Mesendoderm (in vitro differentiated cells): ENCODE measurements at regions not wholly inside any gene's neighbourhood (a gene's known extent, or its start where the extent isn't known, plus 50 kb on each side); places are given as distances from the start of the nearest gene placed in this dataset.

Experiments used
- DNase-seq: peaks from one replicate; pipeline ENCODE4 v3.0.0; 2013
- H2AK5ac ChIP-seq: 2 replicates; pipeline ENCODE4 v1.6.1; 2013; ENCODE audit warnings: low read length, inconsistent platforms
- H2BK120ac ChIP-seq: 2 replicates; pipeline ENCODE4 v1.6.1; 2013; ENCODE audit warnings: low read depth, mild to moderate bottlenecking, low read length, moderate library complexity, mixed read lengths
- H2BK15ac ChIP-seq: replicated peaks from 2 replicates; pipeline ENCODE4 v1.6.1; 2013; ENCODE audit warnings: low read depth, mild to moderate bottlenecking, moderate library complexity
- H2BK5ac ChIP-seq: 2 replicates; pipeline ENCODE4 v1.6.1; 2013; ENCODE audit warnings: low read length, inconsistent platforms
- H3K18ac ChIP-seq: 2 replicates; pipeline ENCODE4 v1.6.1; 2013; ENCODE audit warnings: mild to moderate bottlenecking, low read length, mixed read lengths
- H3K23ac ChIP-seq: one replicate; pipeline ENCODE4 v1.6.1; 2013; ENCODE audit warnings: low read length
- H3K27ac ChIP-seq: 2 replicates; pipeline ENCODE4 v1.5.1; 2013; ENCODE audit warnings: low read depth, mild to moderate bottlenecking, inconsistent platforms, low read length, moderate library complexity
- H3K27me3 ChIP-seq: 2 replicates; pipeline ENCODE4 v1.6.1; 2013; ENCODE audit warnings: low read length, control low read depth, mild to moderate bottlenecking, inconsistent platforms; ENCODE audit not compliant: insufficient read depth, poor library complexity
- H3K36me3 ChIP-seq: 2 replicates; pipeline ENCODE4 v1.6.1; 2013; ENCODE audit warnings: low read length, inconsistent platforms; ENCODE audit not compliant: control insufficient read depth, insufficient read depth
- H3K4ac ChIP-seq: one replicate; pipeline ENCODE4 v1.6.1; 2013; ENCODE audit warnings: low read depth, mild to moderate bottlenecking, low read length, moderate library complexity
- H3K4me1 ChIP-seq: 2 replicates; pipeline ENCODE4 v1.6.1; 2013; ENCODE audit warnings: low read depth, low read length, inconsistent platforms; ENCODE audit not compliant: control insufficient read depth
- H3K4me2 ChIP-seq: 2 replicates; pipeline ENCODE4 v1.6.1; 2013; ENCODE audit warnings: low read length
- H3K4me3 ChIP-seq: 2 replicates; pipeline ENCODE4 v1.5.1; 2013; ENCODE audit warnings: mild to moderate bottlenecking, low read length
- H3K56ac ChIP-seq: one replicate; pipeline ENCODE4 v1.6.1; 2013; ENCODE audit warnings: low read length
- H3K79me1 ChIP-seq: 2 replicates; pipeline ENCODE4 v1.6.1; 2013; ENCODE audit warnings: low read length, inconsistent platforms
- H3K79me2 ChIP-seq: 2 replicates; pipeline ENCODE4 v1.6.1; 2013; ENCODE audit warnings: mild to moderate bottlenecking, low read length; ENCODE audit not compliant: control insufficient read depth, insufficient read depth
- H3K9ac ChIP-seq: 2 replicates; pipeline ENCODE4 v1.6.1; 2013; ENCODE audit warnings: low read length, inconsistent platforms
- H4K5ac ChIP-seq: one replicate; pipeline ENCODE4 v1.6.1; 2013; ENCODE audit warnings: low read length
- H4K8ac ChIP-seq: one replicate; pipeline ENCODE4 v1.6.1; 2013; ENCODE audit warnings: low read depth, mild to moderate bottlenecking, control low read depth, low read length, moderate library complexity
- WGBS: extraction: QIAGEN DNeasy Blood & Tissue Kit; methylation state at CpG from one replicate; pipeline ENCODE4 v1.1.7; 2013; ENCODE audit warnings: low lambda C conversion rate, missing lambda C conversion rate; ENCODE audit not compliant: insufficient coverage; ENCODE audit errors: extremely low coverage; 5-methylcytosine and 5-hydroxymethylcytosine counted together

DNA sequence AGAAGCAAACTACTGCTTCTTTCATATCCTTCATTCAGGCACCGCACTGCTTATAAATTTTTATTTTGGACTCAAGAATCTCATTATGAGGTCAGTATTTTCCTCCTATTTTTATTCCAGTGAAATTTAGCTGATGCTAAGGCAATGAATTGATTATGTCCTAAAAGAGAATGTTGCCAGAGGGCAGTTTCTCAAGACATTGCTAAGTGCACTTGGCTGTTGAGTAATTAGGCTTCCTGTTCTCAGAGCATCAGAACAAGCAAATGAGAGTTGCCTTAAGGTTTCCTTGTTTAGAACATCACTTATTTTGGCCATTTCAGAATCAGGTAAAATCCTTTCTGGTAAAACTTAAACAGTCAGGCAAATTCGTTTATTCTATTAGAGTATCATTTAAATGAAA is 548.6 kb upstream of the ZEB2 start:
- Histone ChIP-seq H3K27me3 (no peaks in the 10 kb centered on the region), H3K23ac (no peak overlapping the region), H3K56ac (no peak overlapping the region), H3K4me3 (no peak overlapping the region), H4K5ac (no peak overlapping the region), H2AK5ac (no peak overlapping the region), H4K8ac (no peak overlapping the region), H3K79me2 (no peaks in the 10 kb centered on the region), H3K4ac (no peak overlapping the region), H2BK5ac (no peak overlapping the region), H3K27ac (no peak overlapping the region), H3K4me2 (no peak overlapping the region), H3K9ac (no peak overlapping the region), H3K79me1 (no peaks in the 10 kb centered on the region), H3K4me1 (no peaks in the 10 kb centered on the region), H2BK120ac (no peak overlapping the region), H3K36me3 (no peaks in the 10 kb centered on the region), H2BK15ac (no peak overlapping the region), H3K18ac (no peak overlapping the region)
- WGBS, result no CpG with 5 or more reads among the region's 2 CpGs
- no peak for DNase-seq

DNA sequence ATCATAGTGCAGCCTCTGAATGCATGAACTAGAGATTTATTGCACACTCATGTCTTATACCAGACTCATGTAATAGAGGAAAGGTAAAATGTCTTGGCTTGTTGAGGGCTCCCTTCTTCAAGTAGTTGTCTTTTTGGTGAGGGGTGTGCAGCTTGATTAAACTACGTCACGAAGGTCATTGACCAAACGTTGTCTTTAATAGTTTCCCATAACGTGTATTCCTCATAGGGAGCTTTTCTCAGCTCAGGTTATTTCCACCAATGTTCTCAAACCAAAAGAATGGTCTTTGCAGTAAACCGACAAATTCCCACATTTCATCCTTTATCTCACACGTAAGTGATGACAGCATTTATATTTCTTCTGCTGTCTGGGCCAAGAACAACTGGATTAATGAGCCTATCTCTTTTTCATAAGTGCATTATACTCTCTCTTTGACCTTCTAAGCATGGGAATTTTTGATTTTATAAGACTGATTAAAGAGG is 547.7 kb upstream of the ZEB2 start:
- no peaks in the 10 kb centered on the region for H3K36me3 ChIP-seq
- no peaks in the 10 kb centered on the region for H3K4me1 ChIP-seq
- H2BK15ac ChIP-seq, result no peak overlapping the region
- no peak overlapping the region for H3K23ac ChIP-seq
- no peak overlapping the region for H3K4me2 ChIP-seq
- H3K9ac ChIP-seq, result no peak overlapping the region
- no peaks in the 10 kb centered on the region for H3K79me1 ChIP-seq
- H3K79me2 ChIP-seq, result no peaks in the 10 kb centered on the region
- no peak overlapping the region for H3K18ac ChIP-seq
- H3K4me3 ChIP-seq, result no peak overlapping the region
- no peak overlapping the region for H2BK120ac ChIP-seq
- no CpG with 5 or more reads among the region's 6 CpGs for WGBS
- no peak for DNase-seq
- H2AK5ac ChIP-seq, result no peak overlapping the region
- no peak overlapping the region for H4K8ac ChIP-seq
- H3K56ac ChIP-seq, result no peak overlapping the region
- H2BK5ac ChIP-seq, result no peak overlapping the region
- H3K27me3 ChIP-seq, result no peaks in the 10 kb centered on the region
- no peak overlapping the region for H4K5ac ChIP-seq
- no peak overlapping the region for H3K4ac ChIP-seq
- H3K27ac ChIP-seq, result no peak overlapping the region

GRCh38 chr2:145066856-145067548 is 547.1 kb upstream of the ZEB2 start:
- Histone ChIP-seq H2AK5ac (no peak overlapping the region), H3K4ac (no peak overlapping the region), H2BK5ac (no peak overlapping the region), H3K23ac (no peak overlapping the region), H4K8ac (no peak overlapping the region), H4K5ac (no peak overlapping the region), H2BK15ac (no peak overlapping the region), H3K9ac (no peak overlapping the region), H3K36me3 (no peaks in the 10 kb centered on the region), H3K27ac (no peak overlapping the region), H3K4me1 (no peaks in the 10 kb centered on the region), H3K79me1 (no peaks in the 10 kb centered on the region), H3K18ac (no peak overlapping the region), H3K27me3 (no peaks in the 10 kb centered on the region), H3K4me2 (no peak overlapping the region), H3K4me3 (no peak overlapping the region), H2BK120ac (no peak overlapping the region), H3K56ac (no peak overlapping the region), H3K79me2 (no peaks in the 10 kb centered on the region)
- WGBS, result no CpG with 5 or more reads among the region's 3 CpGs
- no peak for DNase-seq

- Histone ChIP-seq H2BK15ac (no peak overlapping the region), H3K4me3 (no peak overlapping the region), H3K56ac (no peak overlapping the region), H3K27me3 (no peaks in the 10 kb centered on the region), H2AK5ac (no peak overlapping the region), H2BK120ac (no peak overlapping the region), H3K18ac (peak overlapping the region; percentile 39), H2BK5ac (no peak overlapping the region), H3K9ac (no peak overlapping the region), H3K4me1 (no peaks in the 10 kb centered on the region), H3K23ac (no peak overlapping the region), H4K8ac (no peak overlapping the region), H4K5ac (no peak overlapping the region), H3K79me2 (no peaks in the 10 kb centered on the region), H3K4ac (no peak overlapping the region), H3K4me2 (no peak overlapping the region), H3K36me3 (no peaks in the 10 kb centered on the region), H3K79me1 (no peaks in the 10 kb centered on the region), H3K27ac (no peak overlapping the region)
- no CpG with 5 or more reads among the region's 4 CpGs for WGBS
- DNase-seq, result no peak
These were observed 546.3 kb upstream of the ZEB2 start for GRCh38 chr2:145066151-145066661.

- Histone ChIP-seq H2AK5ac (no peak overlapping the region), H3K4me3 (no peak overlapping the region), H3K36me3 (no peaks in the 10 kb centered on the region), H3K4me2 (no peak overlapping the region), H3K56ac (no peak overlapping the region), H3K79me2 (no peaks in the 10 kb centered on the region), H3K23ac (no peak overlapping the region), H2BK5ac (no peak overlapping the region), H3K27me3 (no peaks in the 10 kb centered on the region), H3K9ac (no peak overlapping the region), H3K4me1 (no peaks in the 10 kb centered on the region), H2BK120ac (no peak overlapping the region), H4K8ac (no peak overlapping the region), H3K27ac (no peak overlapping the region), H4K5ac (no peak overlapping the region), H3K79me1 (no peaks in the 10 kb centered on the region), H2BK15ac (no peak overlapping the region), H3K18ac (no peak overlapping the region), H3K4ac (no peak overlapping the region)
- no peak for DNase-seq
- WGBS, result no CpG with 5 or more reads among the region's 1 CpG
These were observed 545.4 kb upstream of the ZEB2 start for GRCh38 chr2:145065342-145065741.

GRCh38 chr2:145064511-145064910 is 544.6 kb upstream of the ZEB2 start:
- Histone ChIP-seq H3K56ac (no peak overlapping the region), H3K27ac (no peak overlapping the region), H3K4me2 (no peak overlapping the region), H4K5ac (no peak overlapping the region), H3K4ac (no peak overlapping the region), H2BK120ac (no peak overlapping the region), H2BK5ac (no peak overlapping the region), H3K4me3 (no peak overlapping the region), H3K9ac (no peak overlapping the region), H3K4me1 (no peaks in the 10 kb centered on the region), H3K18ac (no peak overlapping the region), H2BK15ac (no peak overlapping the region), H2AK5ac (no peak overlapping the region), H3K79me1 (no peaks in the 10 kb centered on the region), H3K36me3 (no peaks in the 10 kb centered on the region), H3K79me2 (no peaks in the 10 kb centered on the region), H3K23ac (no peak overlapping the region), H3K27me3 (no peaks in the 10 kb centered on the region), H4K8ac (no peak overlapping the region)
- no peak for DNase-seq
- no CpG with 5 or more reads among the region's 1 CpG for WGBS
